Mesendoderm (in vitro differentiated cells): ENCODE measurements at regions not wholly inside any gene's neighbourhood (a gene's known extent, or its start where the extent isn't known, plus 50 kb on each side); places are given as distances from the start of the nearest gene placed in this dataset.

Experiments
- DNase-seq: peaks from one replicate; pipeline ENCODE4 v3.0.0; 2013
- H2AK5ac ChIP-seq: 2 replicates; pipeline ENCODE4 v1.6.1; 2013; ENCODE audit warnings: low read length, inconsistent platforms
- H2BK120ac ChIP-seq: 2 replicates; pipeline ENCODE4 v1.6.1; 2013; ENCODE audit warnings: low read depth, mild to moderate bottlenecking, low read length, moderate library complexity, mixed read lengths
- H2BK15ac ChIP-seq: replicated peaks from 2 replicates; pipeline ENCODE4 v1.6.1; 2013; ENCODE audit warnings: low read depth, mild to moderate bottlenecking, moderate library complexity
- H2BK5ac ChIP-seq: 2 replicates; pipeline ENCODE4 v1.6.1; 2013; ENCODE audit warnings: low read length, inconsistent platforms
- H3K18ac ChIP-seq: 2 replicates; pipeline ENCODE4 v1.6.1; 2013; ENCODE audit warnings: mild to moderate bottlenecking, low read length, mixed read lengths
- H3K23ac ChIP-seq: one replicate; pipeline ENCODE4 v1.6.1; 2013; ENCODE audit warnings: low read length
- H3K27ac ChIP-seq: 2 replicates; pipeline ENCODE4 v1.5.1; 2013; ENCODE audit warnings: low read depth, mild to moderate bottlenecking, inconsistent platforms, low read length, moderate library complexity
- H3K27me3 ChIP-seq: 2 replicates; pipeline ENCODE4 v1.6.1; 2013; ENCODE audit warnings: low read length, control low read depth, mild to moderate bottlenecking, inconsistent platforms; ENCODE audit not compliant: insufficient read depth, poor library complexity
- H3K36me3 ChIP-seq: 2 replicates; pipeline ENCODE4 v1.6.1; 2013; ENCODE audit warnings: low read length, inconsistent platforms; ENCODE audit not compliant: control insufficient read depth, insufficient read depth
- H3K4ac ChIP-seq: one replicate; pipeline ENCODE4 v1.6.1; 2013; ENCODE audit warnings: low read depth, mild to moderate bottlenecking, low read length, moderate library complexity
- H3K4me1 ChIP-seq: 2 replicates; pipeline ENCODE4 v1.6.1; 2013; ENCODE audit warnings: low read depth, low read length, inconsistent platforms; ENCODE audit not compliant: control insufficient read depth
- H3K4me2 ChIP-seq: 2 replicates; pipeline ENCODE4 v1.6.1; 2013; ENCODE audit warnings: low read length
- H3K4me3 ChIP-seq: 2 replicates; pipeline ENCODE4 v1.5.1; 2013; ENCODE audit warnings: mild to moderate bottlenecking, low read length
- H3K56ac ChIP-seq: one replicate; pipeline ENCODE4 v1.6.1; 2013; ENCODE audit warnings: low read length
- H3K79me1 ChIP-seq: 2 replicates; pipeline ENCODE4 v1.6.1; 2013; ENCODE audit warnings: low read length, inconsistent platforms
- H3K79me2 ChIP-seq: 2 replicates; pipeline ENCODE4 v1.6.1; 2013; ENCODE audit warnings: mild to moderate bottlenecking, low read length; ENCODE audit not compliant: control insufficient read depth, insufficient read depth
- H3K9ac ChIP-seq: 2 replicates; pipeline ENCODE4 v1.6.1; 2013; ENCODE audit warnings: low read length, inconsistent platforms
- H4K5ac ChIP-seq: one replicate; pipeline ENCODE4 v1.6.1; 2013; ENCODE audit warnings: low read length
- H4K8ac ChIP-seq: one replicate; pipeline ENCODE4 v1.6.1; 2013; ENCODE audit warnings: low read depth, mild to moderate bottlenecking, control low read depth, low read length, moderate library complexity
- WGBS: extraction: QIAGEN DNeasy Blood & Tissue Kit; methylation state at CpG from one replicate; pipeline ENCODE4 v1.1.7; 2013; ENCODE audit warnings: low lambda C conversion rate, missing lambda C conversion rate; ENCODE audit not compliant: insufficient coverage; ENCODE audit errors: extremely low coverage; 5-methylcytosine and 5-hydroxymethylcytosine counted together

- no peak overlapping the region for H3K9ac ChIP-seq
- WGBS = no CpG with 5 or more reads among the region's 3 CpGs
- H3K27me3 ChIP-seq = no peaks in the 10 kb centered on the region
- H4K8ac ChIP-seq = no peak overlapping the region
- H3K4ac ChIP-seq = no peak overlapping the region
- no peak for DNase-seq
- no peaks in the 10 kb centered on the region for H3K79me2 ChIP-seq
- H3K56ac ChIP-seq = no peak overlapping the region
- peak overlapping the region; percentile 14 for H3K18ac ChIP-seq
- H3K23ac ChIP-seq = no peak overlapping the region
- no peaks in the 10 kb centered on the region for H3K36me3 ChIP-seq
- no peak overlapping the region for H3K4me3 ChIP-seq
- no peak overlapping the region for H3K4me2 ChIP-seq
- no peaks in the 10 kb centered on the region for H3K79me1 ChIP-seq
- H4K5ac ChIP-seq = no peak overlapping the region
- H2AK5ac ChIP-seq = no peak overlapping the region
- no peak overlapping the region for H3K27ac ChIP-seq
- H3K4me1 ChIP-seq = no peaks in the 10 kb centered on the region
- no peak overlapping the region for H2BK5ac ChIP-seq
- H2BK120ac ChIP-seq = no peak overlapping the region
- H2BK15ac ChIP-seq = no peak overlapping the region
Measured at GRCh38 chr5:168209997-168210396, 81.4 kb upstream of the WWC1 start.

DNA sequence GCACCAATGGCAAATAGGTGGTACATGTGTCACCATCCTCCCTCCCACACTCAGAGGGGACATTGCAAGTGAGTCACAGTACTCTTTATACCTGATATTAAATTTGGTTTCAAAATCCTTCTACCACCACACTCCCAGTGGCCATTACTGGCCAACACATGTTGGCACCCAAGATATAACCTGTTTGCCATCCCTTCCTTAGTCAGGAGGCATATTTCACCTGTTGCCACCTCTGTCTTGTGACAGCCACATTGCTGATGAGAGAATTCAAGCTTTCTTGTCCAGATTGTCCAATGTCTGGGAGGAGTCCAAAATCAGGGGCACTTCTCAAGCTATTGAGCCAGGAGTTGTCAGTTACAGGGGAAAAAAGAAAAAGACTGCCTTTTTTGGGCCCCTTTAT lies 80.2 kb upstream of the WWC1 start:
- Histone ChIP-seq H2BK15ac (no peak overlapping the region), H3K4me3 (no peak overlapping the region), H3K4ac (no peak overlapping the region), H3K4me2 (no peak overlapping the region), H3K23ac (no peak overlapping the region), H3K27ac (no peak overlapping the region), H3K9ac (no peak overlapping the region), H4K5ac (no peak overlapping the region), H3K18ac (no peak overlapping the region), H3K79me1 (no peaks in the 10 kb centered on the region), H4K8ac (no peak overlapping the region), H2AK5ac (no peak overlapping the region), H3K36me3 (no peaks in the 10 kb centered on the region), H3K79me2 (no peaks in the 10 kb centered on the region), H2BK120ac (no peak overlapping the region), H2BK5ac (no peak overlapping the region), H3K27me3 (no peaks in the 10 kb centered on the region), H3K4me1 (no peaks in the 10 kb centered on the region), H3K56ac (no peak overlapping the region)
- DNase-seq = no peak

GRCh38 chr5:168211936-168212335 lies 79.5 kb upstream of the WWC1 start:
- no CpG with 5 or more reads among the region's 6 CpGs for WGBS
- Histone ChIP-seq H3K79me2 (no peaks in the 10 kb centered on the region), H3K9ac (no peak overlapping the region), H3K27me3 (no peaks in the 10 kb centered on the region), H4K8ac (no peak overlapping the region), H2AK5ac (no peak overlapping the region), H3K56ac (no peak overlapping the region), H3K4me3 (no peak overlapping the region), H2BK120ac (no peak overlapping the region), H2BK15ac (no peak overlapping the region), H3K4me1 (no peaks in the 10 kb centered on the region), H3K23ac (no peak overlapping the region), H3K18ac (no peak overlapping the region), H4K5ac (no peak overlapping the region), H3K79me1 (no peaks in the 10 kb centered on the region), H3K4ac (no peak overlapping the region), H2BK5ac (no peak overlapping the region), H3K36me3 (no peaks in the 10 kb centered on the region), H3K27ac (no peak overlapping the region), H3K4me2 (no peak overlapping the region)
- no peak for DNase-seq

DNA sequence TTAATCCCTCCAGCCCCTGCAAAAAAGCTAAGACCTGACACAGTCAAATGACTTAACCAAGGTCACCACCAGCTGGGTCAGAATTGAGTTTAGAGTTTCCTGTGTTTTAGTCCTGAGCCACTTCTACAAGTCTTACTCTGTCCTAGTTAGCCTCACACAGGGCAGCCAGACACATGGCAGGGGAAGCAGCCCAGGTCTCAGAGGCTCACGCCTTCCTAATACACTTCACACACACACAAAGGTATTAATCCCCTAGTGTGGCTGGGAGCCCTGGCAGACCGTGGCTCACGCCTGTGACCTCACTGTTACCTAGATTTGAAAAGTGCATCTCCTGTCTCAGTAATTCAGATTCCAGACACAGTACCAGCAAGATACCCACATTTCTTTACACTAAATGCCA lies 77.4 kb upstream of the WWC1 start:
- WGBS = no CpG with 5 or more reads among the region's 3 CpGs
- Histone ChIP-seq H3K4ac (no peak overlapping the region), H3K79me1 (no peaks in the 10 kb centered on the region)

GRCh38 chr5:168214886-168215285 lies 76.6 kb upstream of the WWC1 start:
- H3K56ac ChIP-seq = no peak overlapping the region
- H3K4me3 ChIP-seq = no peak overlapping the region
- H3K4ac ChIP-seq = no peak overlapping the region
- no peak overlapping the region for H3K9ac ChIP-seq
- no peak overlapping the region for H4K8ac ChIP-seq
- no CpG with 5 or more reads among the region's 13 CpGs for WGBS
- no peak overlapping the region for H3K23ac ChIP-seq
- no peak overlapping the region for H3K18ac ChIP-seq
- no peak for DNase-seq
- no peak overlapping the region for H3K4me2 ChIP-seq
- no peak overlapping the region for H3K27ac ChIP-seq
- H4K5ac ChIP-seq = no peak overlapping the region
- H2BK5ac ChIP-seq = no peak overlapping the region
- no peak overlapping the region for H2BK15ac ChIP-seq
- no peaks in the 10 kb centered on the region for H3K27me3 ChIP-seq
- peaks cover 2% of the 10 kb centered on the region for H3K4me1 ChIP-seq
- H3K36me3 ChIP-seq = no peaks in the 10 kb centered on the region
- H3K79me2 ChIP-seq = no peaks in the 10 kb centered on the region
- no peak overlapping the region for H2BK120ac ChIP-seq
- H2AK5ac ChIP-seq = no peak overlapping the region
- no peaks in the 10 kb centered on the region for H3K79me1 ChIP-seq

More for the DNA sequence above, 77.4 kb upstream of the WWC1 start:
- Histone ChIP-seq H3K56ac (no peak overlapping the region), H3K79me2 (no peaks in the 10 kb centered on the region), H3K27ac (no peak overlapping the region), H3K27me3 (no peaks in the 10 kb centered on the region), H3K18ac (no peak overlapping the region), H2BK5ac (no peak overlapping the region), H2BK120ac (no peak overlapping the region), H2BK15ac (no peak overlapping the region), H3K36me3 (no peaks in the 10 kb centered on the region), H3K23ac (no peak overlapping the region), H3K4me1 (no peaks in the 10 kb centered on the region), H4K8ac (no peak overlapping the region), H3K4me3 (no peak overlapping the region), H3K4me2 (no peak overlapping the region), H4K5ac (no peak overlapping the region), H3K9ac (no peak overlapping the region), H2AK5ac (no peak overlapping the region)
- DNase-seq = peak; percentile 72

- Histone ChIP-seq H3K9ac (no peak overlapping the region), H3K27ac (no peak overlapping the region), H3K4me2 (no peak overlapping the region), H3K79me1 (no peaks in the 10 kb centered on the region), H3K18ac (no peak overlapping the region), H4K8ac (no peak overlapping the region), H3K23ac (no peak overlapping the region), H3K36me3 (no peaks in the 10 kb centered on the region), H3K4me1 (peaks cover 2% of the 10 kb centered on the region), H3K56ac (no peak overlapping the region), H3K27me3 (no peaks in the 10 kb centered on the region), H4K5ac (no peak overlapping the region), H3K79me2 (no peaks in the 10 kb centered on the region), H2BK15ac (no peak overlapping the region), H3K4ac (peak overlapping the region; percentile 6), H2AK5ac (no peak overlapping the region), H3K4me3 (no peak overlapping the region), H2BK120ac (no peak overlapping the region), H2BK5ac (no peak overlapping the region)
- DNase-seq = no peak
- WGBS = no CpG with 5 or more reads among the region's 7 CpGs
Measured at GRCh38 chr5:168215646-168216045, 75.8 kb upstream of the WWC1 start.
